SIG-M5 treated with dmso at 0.1 percent for 504 hours (cell line): ENCODE measurements at regions not wholly inside any gene's neighbourhood (a gene's known extent, or its start where the extent isn't known, plus 50 kb on each side); places are given as distances from the start of the nearest gene placed in this dataset.
"Not testable (repeated sequence)": the region's sequence is repeated elsewhere in the genome, so short reads cannot be mapped to it uniquely, and the experiment has no call there.

Source experiments
- DNase-seq: peaks from one replicate; lab custom pipeline; 2025; ENCODE audit not compliant: unreplicated experiment; lab: John Stamatoyannopoulos, UW

DNA sequence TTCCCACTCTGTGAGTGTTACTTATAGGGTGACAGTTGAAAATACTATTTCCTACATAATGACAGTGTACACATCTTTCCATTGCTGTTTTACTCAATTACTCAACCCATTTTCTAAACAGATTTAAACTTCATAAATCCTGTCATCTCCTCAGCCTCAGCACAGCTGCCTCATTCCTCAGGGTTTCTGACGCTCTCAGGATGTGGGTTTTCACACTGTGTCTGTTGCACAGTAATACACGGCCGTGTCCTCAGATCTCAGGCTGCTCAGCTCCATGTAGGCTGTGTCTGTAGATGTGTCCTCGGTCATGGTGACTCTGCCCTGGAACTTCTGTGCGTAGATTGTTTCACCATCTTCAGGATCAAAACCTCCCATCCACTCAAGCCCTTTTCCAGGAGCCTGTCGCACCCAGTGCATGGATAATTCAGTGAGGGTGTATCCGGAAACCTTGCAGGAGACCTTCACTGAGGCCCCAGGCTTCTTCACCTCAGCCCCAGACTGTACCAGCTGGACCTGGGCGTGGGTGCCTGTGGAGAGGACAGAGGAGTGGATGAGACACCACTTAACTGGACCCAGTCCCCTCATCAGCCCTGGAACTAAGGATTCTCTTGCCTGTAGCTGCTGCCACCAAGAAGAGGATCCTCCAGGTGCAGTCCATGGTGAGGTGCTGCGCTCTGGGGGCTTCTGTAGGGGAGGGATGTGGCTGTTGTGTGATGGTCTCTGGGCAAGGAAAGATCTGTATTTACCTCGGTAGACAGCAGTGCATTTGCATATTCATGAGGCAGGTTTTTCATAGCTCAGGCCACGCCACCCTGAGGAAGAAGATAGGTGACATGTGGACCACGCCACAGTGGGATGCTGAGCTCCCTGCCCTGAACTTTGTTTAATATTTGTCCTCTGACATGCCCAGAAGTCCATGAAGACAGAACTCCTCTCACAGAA, 750.2 kb downstream of the TMEM121 start:
- no peak for DNase-seq

DNA sequence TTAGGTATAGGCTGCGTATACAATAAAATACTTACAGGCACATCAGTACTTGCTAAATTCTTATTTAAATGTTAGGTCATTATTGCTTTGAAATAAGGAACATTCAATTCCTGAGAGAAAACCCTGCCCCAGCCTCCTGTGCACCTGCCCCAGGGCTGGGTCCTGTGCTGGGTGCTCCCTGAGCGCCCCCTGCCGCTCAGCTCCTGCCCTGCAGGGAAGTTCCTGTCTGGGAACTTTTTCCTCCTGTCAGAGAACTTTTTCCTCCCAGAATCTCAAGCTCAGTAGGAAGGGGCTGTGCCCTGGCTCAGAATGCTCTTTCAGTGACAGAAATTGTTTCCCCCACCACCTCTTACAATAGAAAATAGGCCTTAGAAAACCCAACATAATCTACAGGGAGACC, 751.1 kb downstream of the TMEM121 start:
- no peak for DNase-seq

DNA sequence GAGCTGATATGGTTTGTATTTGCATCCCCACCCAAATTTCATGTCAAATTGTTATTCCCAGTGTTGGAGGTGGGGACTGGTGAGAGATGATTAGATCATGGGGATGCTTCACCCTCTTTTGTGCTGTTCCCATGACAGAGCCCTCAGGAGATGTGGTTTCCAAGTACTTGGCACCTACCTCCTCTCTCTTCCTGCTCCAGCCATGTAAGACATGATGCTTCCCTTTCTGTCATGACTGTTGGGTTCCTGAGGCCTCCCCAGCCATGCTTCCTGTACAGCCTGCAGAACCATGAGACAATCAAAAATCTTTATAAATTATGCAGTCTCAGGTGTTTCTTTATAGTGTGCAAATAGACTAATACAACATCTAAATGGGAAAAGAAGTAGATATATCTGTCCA, 754.5 kb downstream of the TMEM121 start:
- no peak for DNase-seq

DNA sequence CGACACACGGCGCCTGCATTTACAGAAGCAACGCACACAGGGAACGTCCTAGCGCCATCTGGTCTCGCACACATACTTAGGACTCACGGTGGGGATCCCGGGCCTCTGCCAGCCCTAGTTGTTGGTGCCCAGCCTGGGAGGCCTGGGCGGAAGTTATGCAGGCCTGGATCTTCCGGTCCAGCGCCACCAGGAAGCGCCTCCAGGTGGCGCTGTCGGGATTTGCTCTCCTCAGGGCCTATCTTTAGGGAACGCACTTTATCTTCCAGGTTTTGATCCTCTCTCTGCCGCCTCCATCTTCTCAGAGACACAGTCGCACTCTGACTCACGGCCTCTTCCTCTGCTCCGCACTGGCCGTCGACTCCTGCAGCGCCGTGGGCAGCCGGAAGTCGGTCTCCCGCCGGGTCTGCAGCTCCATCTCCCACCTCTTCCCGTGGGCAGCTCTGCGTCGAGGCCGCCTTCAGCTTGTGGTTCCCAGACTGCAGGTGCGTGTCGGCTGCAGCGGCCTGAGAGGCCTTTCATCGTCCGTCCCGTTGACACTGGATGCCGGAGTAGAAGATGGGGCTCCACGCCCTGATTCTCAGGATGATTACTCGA, 760.4 kb downstream of the TMEM121 start:
- no peak for DNase-seq

DNA sequence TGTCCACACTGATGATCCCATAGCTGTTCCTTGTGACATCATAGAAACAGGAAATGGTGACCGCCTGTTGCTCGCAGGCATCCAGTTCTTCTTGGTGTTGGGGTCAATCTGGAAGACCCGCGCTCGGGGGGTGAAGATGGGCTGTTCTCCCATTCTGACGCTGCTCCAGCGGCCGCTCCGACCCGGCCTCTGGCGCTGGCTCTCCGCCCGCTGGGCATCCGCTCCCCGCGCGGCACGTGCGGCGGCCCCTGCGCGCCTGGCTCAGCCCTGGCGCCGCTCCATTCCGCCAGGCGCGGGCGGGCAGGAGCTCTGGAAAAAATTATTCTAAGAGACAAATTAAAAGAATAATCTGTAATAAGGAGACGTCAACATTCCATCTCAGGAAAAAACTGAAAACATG, 761.1 kb downstream of the TMEM121 start:
- no peak for DNase-seq

DNA sequence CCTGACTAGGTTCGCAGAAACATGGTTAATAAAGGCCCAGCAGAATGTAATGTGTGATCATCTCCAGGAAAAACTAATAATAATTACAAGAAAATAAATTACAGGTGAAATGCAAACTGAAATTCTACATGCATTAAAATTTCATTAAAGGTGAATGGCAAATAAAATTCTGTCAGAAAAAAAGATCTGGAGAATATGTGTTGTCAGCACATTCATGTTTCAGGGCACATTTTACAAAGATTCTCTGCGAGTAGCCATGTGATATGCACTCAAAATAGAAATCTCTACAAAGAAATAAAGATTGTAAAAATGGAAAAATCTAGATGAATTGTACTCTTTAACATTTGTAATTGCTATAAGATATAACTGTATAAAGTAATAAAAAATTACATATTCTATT, 765.2 kb downstream of the TMEM121 start:
- no peak for DNase-seq

DNA sequence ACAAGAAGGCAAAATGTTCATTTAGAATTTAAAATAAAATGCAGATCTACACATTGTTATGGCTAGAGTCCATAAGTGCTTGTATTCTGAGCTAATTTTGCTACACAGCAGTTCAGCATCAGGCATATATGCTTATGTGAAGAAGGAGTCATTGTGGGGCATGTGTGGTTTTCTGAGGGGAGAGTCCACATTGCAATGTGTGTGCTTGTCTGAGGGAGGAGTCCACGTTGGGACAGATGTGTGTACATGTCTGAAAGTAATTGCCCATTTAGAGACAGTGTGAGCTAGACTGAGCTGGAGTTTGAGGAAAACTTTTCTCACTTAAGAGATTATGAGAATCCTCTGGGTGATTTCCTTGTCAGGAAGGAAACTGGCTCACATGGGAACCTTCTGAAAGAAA, 767.9 kb downstream of the TMEM121 start:
- DNase-seq: no peak

DNA sequence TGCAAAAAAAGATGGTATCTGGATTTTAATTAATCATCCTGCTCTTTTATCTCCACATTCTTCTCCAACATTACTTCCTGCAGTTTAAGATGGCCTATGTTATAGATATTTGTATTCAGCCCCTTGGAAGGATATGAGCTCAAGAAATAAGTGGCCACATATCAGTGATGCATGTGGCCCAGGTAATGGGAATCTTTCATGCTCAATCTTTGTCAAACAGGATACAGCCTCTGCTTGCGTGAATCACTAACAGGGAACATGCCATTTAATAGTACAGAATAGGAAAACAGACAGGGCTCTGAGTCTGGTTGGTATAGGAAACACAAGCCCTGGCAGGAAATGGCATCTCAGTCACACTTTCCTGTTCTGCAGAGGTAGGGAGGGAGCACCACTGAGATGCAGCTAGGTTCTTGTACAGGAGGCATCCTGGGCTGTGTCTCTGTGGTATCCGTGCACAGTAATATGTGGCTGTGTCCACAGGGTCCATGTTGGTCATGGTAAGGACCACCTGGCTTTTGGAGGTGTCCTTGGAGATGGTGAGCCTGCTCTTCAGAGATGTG, 774.6 kb downstream of the TMEM121 start:
- DNase-seq: not testable (repeated sequence)

DNA sequence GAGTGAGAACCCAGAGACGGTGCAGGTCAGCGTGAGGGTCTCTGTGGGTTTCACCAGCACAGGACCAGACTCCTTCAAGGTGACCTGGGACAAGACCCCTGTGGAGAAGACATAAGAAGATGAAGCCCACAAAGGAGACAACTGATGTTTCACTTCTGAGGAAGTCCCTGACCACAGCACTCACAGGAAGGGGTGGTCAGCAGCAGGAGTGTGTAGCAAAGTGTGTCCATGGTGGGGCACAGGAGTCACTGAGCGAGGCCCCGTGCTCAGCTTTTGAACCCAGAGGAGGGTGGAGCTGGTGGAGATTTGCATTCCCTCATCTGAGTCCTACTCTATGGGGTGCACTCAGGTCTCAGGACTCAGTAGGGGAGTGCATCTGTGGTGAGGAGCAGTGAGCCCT, 775.2 kb downstream of the TMEM121 start:
- not testable (repeated sequence) for DNase-seq

DNA sequence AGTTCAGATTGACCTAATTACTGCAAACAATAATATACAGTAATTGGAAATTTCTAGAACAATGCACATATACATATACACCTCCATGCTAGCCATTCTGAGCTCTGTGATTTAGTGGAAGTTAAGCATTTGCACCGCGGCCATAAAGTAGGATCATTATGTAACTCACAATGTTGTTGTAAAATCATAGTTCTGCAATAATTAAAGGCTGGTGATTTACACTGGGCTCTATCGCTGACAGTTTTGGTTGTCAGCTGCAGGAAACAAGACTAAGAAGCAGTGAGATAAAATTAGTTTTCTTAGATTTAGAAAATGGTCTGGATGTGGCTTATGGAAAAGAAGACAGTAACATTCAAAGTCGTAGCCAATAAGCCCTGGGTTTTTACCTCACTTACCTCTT, 776.3 kb downstream of the TMEM121 start:
- no peak for DNase-seq

DNA sequence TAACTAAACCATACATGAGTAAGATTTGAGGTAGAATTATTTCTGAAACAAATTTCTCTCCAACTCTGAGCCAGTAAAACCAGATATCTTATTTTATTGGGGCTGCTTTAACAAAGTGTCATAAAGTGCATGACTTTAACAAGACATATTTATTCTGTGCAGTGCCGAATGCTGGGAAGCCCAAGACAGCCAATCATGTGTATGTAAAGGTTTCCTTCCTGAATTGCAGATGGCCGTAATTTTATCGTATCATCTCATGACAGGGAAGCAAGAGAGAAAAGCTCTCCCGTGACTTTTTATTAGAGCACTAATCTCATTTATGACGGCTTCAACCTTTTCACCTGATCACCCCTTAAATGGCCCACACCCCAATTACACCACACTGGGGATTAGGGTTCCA, 777.9 kb downstream of the TMEM121 start:
- no peak for DNase-seq

DNA sequence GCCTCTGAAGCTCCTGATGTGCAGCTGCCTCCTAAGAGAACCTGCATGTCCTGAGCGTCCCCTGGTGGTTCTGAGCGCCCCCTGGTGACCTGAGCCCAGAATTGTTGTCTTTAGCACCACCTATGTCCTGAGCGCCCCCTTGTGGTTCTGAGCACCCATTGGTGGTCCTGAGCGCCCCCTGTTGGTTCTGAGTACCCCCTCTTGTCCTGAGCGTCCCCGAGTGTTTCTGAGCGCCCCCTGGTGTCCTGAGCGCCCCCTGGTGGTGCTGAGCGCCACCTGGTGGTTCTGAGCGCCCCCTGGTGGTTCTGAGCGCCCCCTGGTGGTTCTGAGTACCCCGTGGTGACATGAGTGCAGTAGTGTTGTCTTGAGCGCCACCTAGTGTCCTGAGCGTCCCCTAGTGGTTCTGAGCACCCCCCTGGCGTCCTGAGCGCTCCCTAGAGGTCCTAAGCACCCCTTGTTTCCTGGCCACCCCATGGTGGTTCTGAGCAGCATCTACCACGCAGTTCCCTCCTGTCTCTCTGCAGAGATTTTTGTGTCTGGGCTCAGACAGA, 782.5 kb downstream of the TMEM121 start:
- peak; percentile 11 for DNase-seq

DNA sequence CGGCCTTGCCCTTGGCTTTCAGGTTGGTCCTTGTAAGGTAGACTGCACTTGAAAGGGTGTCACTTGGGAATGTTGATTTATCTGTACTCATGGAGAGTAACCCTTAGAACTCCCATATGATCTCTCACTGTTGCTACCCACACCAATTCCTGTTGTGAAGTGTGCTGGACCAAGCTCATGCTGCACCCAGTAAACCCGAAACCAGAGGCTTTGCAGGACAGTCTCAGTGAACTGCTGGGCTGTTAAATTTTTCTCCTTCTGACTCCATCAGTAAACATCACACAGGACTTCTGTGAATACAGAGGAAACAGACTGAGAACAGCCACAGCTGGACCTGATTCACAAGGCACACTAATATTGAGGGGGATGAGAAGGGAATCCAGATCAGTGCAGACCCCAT, 783.0 kb downstream of the TMEM121 start:
- no peak for DNase-seq

DNA sequence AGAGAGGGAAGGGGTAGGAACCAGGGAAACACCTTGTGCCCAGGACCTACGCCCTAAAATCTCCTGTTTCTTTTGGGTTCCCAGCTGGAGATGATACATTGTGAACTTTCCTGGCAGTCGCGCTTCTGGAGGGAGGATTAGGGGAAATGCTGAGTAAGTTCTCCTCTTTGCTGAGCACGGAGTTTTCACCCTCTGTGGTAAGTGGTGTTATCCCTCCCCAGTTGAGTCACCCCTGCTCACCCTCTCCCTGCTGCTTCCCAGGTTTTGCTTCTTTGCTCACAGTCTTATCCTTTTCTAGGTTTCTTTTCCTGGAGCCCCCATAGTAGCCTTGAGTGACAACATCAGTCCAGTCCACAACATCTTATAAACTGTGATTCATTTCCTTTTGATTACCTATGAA, 789.1 kb downstream of the TMEM121 start:
- DNase-seq: no peak

DNA sequence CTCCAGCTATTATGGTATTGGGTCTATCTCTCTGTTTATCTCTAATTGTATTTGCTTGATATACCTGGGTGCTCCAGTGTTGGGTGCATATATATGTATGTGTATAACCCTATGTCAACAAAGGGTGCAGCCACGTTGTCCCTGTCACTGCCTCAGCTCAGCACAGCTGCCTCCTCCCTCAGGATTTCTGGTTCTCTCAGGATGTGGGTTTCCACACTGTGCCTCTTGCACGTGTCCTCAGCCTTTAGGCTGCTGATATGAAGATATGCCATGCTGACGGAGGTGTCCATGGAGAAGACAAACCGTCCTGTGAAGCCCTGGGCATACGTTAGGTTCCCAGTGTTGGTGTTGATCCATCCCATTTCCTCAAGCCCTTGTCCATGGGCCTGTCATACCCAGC, 791.2 kb downstream of the TMEM121 start:
- DNase-seq: no peak

DNA sequence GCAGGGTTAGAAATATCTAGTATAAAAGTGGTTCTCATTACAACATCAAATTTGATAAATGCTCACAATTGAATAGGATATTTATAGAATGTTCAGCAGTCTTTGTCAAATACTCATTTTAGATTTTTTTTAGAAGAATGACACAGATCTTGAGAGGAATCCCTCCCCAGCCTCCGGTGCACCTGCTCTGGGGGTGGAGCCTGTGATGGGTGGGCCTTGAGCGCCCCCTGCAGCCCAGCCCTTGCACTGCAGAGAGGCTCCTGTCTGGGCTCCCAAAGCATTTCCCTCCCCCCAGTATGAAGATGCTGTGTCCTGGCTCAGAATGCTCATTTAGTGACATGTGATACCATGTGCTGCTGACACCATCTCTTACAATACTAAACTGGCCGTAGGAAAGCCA, 792.3 kb downstream of the TMEM121 start:
- DNase-seq: no peak

DNA sequence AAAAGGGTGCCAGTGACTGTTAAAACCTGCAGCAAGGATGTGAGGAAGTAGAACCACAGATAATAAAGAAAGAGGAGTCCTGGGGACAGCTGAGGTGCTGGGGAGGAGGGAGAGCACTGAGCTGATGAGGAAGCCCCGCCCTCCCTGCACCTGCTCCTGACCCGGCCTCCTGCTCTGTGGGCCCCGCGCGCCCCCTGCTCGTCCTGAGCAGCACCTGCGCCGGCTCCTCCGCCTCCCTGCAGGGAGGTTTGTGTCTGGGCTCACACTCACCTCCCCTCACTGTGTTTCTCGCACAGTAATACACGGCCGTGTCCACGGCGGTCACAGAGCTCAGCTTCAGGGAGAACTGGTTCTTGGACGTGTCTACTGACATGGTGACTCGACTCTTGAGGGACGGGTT, 797.6 kb downstream of the TMEM121 start:
- DNase-seq: not testable (repeated sequence)

DNA sequence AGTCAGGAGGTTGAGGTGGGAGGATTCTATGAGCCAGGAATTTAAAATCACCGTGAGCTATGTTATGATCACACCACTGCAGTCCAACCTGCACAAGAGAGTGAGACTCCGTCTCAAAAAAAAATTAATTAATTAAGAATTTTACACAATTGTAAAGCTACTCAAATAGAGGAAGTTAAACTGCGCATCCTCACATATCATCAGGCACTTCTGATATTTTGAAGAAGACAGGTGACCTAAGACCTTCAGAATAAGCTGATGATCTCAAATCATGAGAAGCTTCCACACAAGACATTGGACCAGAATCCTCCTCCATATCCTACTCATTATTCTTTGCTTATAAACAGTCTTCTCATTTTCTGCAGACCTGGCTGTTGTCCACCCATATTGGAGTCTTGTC, 800.9 kb downstream of the TMEM121 start:
- no peak for DNase-seq

DNA sequence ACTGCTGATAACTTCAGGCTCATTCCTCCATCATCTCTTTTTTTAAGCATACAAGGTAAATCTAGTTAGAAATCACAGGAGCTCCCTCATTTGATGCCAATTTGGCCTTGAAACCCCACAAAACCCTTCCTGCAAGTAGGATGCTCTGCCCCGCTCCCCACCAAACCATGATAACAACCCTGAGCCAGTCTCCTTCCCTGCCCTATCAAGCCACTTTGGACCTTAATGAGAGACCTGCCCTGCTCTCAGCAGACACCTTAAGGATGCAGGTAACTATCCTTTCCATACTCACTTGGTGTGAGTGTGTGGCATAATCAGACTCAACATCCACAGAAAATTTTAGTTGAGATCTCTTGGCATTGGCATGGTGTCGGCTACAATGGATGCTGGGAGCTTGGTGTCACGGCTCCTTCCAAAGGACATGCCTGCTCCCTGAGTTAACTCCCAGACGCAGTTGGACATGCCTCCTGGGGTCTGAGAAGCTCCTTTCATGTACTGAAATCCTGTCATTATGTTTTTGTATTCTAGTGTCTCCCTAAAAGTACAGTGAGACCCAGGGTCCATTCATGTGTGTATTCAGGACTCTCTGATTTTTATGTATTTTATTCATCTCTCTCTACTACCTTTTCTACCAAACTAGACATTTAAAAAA, 801.4 kb downstream of the TMEM121 start:
- DNase-seq: not testable (repeated sequence)

DNA sequence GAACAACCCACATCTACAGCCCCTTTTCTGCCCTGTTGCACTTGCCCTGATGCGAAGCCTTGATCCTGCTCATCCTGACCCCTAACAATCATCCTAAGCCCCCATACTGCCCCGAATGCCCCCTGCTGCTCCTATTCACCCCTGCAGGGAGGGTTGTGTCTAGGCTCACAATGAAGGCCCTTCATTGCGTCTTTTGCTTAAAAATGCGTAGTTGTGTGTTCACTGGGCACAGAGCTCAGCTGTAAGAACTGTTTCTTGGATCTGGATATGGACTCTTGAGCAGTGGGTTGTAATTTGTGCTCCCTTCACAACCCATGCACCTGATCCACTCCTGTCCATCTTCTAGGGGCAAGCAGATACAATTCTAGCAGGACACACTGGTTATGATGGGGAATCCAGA, 802.9 kb downstream of the TMEM121 start:
- DNase-seq: not testable (repeated sequence)

DNA sequence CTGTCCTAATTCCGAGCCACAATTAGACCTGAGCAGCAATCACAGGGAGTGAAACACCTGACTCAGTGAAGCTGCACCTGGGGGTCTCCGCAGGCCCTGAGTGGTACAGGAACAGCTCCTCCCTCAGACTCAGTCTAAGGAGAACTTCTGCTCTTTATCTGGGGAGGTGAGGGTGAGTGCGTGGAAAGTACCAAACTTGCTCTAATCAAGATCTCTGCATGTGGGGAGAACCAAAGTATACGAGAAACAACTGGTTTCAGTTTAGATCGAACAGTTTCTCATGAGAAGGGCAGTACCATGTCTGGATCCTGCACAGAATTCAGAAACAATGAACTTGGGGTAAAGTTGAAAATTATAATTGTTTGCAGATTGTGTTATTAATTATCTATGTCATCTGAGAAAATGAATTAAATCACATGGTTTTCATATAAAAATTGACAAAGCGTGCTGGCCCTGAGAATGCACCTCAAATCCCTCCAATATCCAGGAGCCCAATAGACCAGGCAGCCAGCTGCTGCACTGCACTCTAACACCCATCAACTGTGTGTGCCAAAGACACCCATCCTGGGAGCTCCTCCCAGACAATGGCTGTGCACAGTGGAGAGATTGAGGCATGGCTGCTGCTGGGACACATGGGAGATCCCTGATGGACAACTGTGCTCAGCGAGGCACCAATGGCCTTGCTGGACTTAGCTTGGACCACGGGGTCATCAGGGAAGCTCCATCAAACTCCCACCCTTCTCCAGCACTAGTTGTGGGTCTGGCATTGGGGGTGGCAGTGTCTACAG, 803.8 kb downstream of the TMEM121 start:
- DNase-seq: not testable (repeated sequence)
